ENCODE measurements at regions not wholly inside any gene's neighbourhood (a gene's known extent, or its start where the extent isn't known, plus 50 kb on each side); places are given as distances from the start of the nearest gene placed in this dataset.

DNA sequence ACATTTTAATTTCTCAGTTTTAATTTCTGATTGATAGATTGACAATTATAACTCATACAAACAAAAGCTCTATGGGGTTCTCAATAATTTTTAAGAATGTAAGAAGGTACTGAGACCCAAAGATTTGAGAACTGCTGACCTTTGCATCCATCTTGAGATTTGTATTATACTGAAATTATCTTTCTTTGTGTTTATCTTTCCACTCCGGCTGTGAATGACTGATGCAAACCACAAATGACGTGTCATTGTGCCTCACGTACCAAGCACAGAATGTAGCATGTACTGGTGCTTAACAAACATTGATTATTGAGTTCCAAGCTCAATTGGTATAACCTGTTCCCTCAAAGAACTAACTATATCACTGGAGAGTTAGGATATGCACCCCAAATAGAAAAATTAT, 152.1 kb upstream of the SMLR1 start:
- TF ChIP-seq FOXP2 (optimal IDR thresholded peaks at IDR 0.05; ENCODE audit: control extremely low read depth, extremely low read length, insufficient read depth) (no peak), POLR2AphosphoS5 (IDR thresholded peaks at IDR 0.05; ENCODE audit: borderline replicate concordance, low read depth, low read length) (no peak), EZH2 (IDR thresholded peaks at IDR 0.05) (no peak)
- Histone ChIP-seq H3K9ac (ENCODE audit: insufficient read length) (no peak overlapping the region), H3K9me3 (ENCODE audit: low read depth, low read length) (no peaks in the 10 kb centered on the region), H3K36me3 (ENCODE audit: insufficient read depth, low read length) (no peaks in the 10 kb centered on the region), H3K27ac (no peak overlapping the region), H3K4me3 (no peak overlapping the region)
- DNase-seq (ENCODE audit: low read depth, low spot score) = no peak

DNA sequence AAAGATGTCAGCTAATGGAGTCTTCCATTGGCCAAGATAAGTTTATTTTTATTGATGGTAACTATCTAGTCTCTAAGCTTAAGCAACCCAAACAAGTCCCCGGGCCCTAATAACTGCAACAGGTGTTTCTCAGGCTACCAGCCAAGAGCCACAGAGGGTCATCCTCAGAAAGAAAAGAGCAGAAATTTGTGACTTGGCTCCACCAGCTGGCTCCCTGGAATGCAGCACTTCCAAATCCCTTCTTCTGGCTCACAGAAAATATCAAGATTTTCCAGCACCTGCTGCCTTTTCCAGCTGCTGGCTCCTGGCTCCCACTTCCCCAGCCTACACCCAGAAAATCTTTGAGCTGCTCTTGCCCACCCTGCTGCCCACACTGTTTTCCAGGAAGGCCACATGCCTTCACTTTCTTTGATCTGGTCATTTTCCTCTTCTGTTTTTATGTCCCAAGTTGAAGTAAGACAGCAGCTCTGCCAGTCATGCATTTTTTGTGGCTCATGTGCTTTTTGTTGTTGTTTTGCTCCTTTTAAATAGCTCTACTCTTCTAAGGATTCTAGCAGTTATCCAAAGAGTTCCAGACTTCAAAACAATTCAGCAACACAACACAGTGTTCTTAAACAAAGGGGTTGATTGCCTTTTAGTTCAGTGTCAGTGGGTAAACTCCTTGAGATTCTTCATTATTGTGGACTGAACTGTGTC, 151.0 kb upstream of the SMLR1 start:
- Histone ChIP-seq H3K4me3 (no peak overlapping the region), H3K36me3 (ENCODE audit: insufficient read depth, low read length) (no peaks in the 10 kb centered on the region), H3K9ac (ENCODE audit: insufficient read length) (no peak overlapping the region), H3K9me3 (ENCODE audit: low read depth, low read length) (no peaks in the 10 kb centered on the region), H3K27ac (no peak overlapping the region)
- no peak for DNase-seq (ENCODE audit: low read depth, low spot score)
- TF ChIP-seq POLR2AphosphoS5 (IDR thresholded peaks at IDR 0.05; ENCODE audit: borderline replicate concordance, low read depth, low read length) (no peak), EZH2 (IDR thresholded peaks at IDR 0.05) (no peak), FOXP2 (optimal IDR thresholded peaks at IDR 0.05; ENCODE audit: control extremely low read depth, extremely low read length, insufficient read depth) (no peak)

DNA sequence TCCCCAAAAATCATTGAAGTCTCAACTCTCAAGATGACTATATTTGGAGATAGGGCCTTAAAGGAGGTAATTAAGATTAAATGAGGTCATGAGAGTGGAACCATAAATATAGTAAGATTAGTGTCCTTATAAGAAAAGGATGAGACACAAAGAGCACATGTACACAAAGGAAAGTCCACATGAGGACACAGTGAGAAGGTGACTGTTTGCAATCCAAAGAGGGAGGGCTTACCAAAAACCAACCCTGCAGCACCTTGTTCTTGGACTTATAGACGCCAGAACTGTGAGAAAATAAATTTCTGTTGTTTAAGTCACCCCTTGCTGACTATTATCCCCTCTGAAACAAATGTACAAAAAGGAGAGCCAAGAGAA, 150.4 kb upstream of the SMLR1 start:
- Histone ChIP-seq H3K9ac (ENCODE audit: insufficient read length) (no peak overlapping the region), H3K9me3 (ENCODE audit: low read depth, low read length) (no peaks in the 10 kb centered on the region), H3K4me3 (no peak overlapping the region), H3K27ac (no peak overlapping the region), H3K36me3 (ENCODE audit: insufficient read depth, low read length) (no peaks in the 10 kb centered on the region)
- no peak for TF ChIP-seq FOXP2 (optimal IDR thresholded peaks at IDR 0.05; ENCODE audit: control extremely low read depth, extremely low read length, insufficient read depth)
- TF ChIP-seq EZH2 (IDR thresholded peaks at IDR 0.05) = no peak
- TF ChIP-seq POLR2AphosphoS5 (IDR thresholded peaks at IDR 0.05; ENCODE audit: borderline replicate concordance, low read depth, low read length) = no peak
- no peak for DNase-seq (ENCODE audit: low read depth, low spot score)

DNA sequence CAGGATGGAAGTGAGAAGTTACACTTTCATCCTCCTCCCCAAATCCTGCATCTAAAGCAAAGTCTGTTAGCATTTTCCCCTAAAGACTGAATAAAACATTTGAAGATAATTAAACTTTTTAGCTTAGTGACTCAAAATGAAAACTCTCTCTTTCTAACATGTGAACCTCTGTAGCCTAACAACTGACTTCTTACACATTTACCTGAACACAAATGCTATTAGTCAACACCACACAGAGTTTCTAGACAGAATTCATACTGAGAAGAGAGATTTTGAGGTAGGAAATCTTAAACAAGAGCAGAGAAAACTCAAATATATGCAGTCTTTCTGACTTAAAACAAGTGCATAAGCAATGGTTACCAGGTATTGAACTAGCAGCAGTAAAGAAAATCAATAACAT, 149.9 kb upstream of the SMLR1 start:
- no peak overlapping the region for H3K9ac ChIP-seq (ENCODE audit: insufficient read length)
- no peak for DNase-seq (ENCODE audit: low read depth, low spot score)
- no peak overlapping the region for H3K27ac ChIP-seq
- TF ChIP-seq POLR2AphosphoS5 (IDR thresholded peaks at IDR 0.05; ENCODE audit: borderline replicate concordance, low read depth, low read length) = no peak
- no peak for TF ChIP-seq FOXP2 (optimal IDR thresholded peaks at IDR 0.05; ENCODE audit: control extremely low read depth, extremely low read length, insufficient read depth)
- no peak for TF ChIP-seq EZH2 (IDR thresholded peaks at IDR 0.05)
- H3K4me3 ChIP-seq = no peak overlapping the region
- no peaks in the 10 kb centered on the region for H3K9me3 ChIP-seq (ENCODE audit: low read depth, low read length)
- no peaks in the 10 kb centered on the region for H3K36me3 ChIP-seq (ENCODE audit: insufficient read depth, low read length)

DNA sequence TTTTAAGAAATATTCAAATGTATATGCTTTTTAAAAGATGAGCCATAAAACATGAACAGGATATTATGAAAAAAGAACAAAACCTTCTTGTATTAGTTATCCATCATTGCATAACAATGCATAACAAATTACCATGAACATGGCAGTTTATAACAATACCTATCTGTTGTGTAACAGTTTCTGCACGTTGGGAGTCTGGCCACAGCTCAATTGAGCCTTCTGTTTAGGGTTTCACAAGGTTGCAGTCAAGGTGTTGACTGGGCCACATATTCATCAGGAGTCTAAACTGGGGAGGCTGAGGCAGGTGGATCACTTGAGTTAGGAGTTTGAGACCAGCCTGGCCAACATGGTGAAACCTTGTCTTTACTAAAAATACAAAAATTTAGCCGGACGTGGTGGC, 149.4 kb upstream of the SMLR1 start:
- Histone ChIP-seq H3K4me3 (no peak overlapping the region), H3K36me3 (ENCODE audit: insufficient read depth, low read length) (no peaks in the 10 kb centered on the region), H3K9ac (ENCODE audit: insufficient read length) (no peak overlapping the region), H3K9me3 (ENCODE audit: low read depth, low read length) (no peaks in the 10 kb centered on the region), H3K27ac (no peak overlapping the region)
- DNase-seq (ENCODE audit: low read depth, low spot score) = no peak
- TF ChIP-seq EZH2 (IDR thresholded peaks at IDR 0.05) (no peak), FOXP2 (optimal IDR thresholded peaks at IDR 0.05; ENCODE audit: control extremely low read depth, extremely low read length, insufficient read depth) (no peak)

DNA sequence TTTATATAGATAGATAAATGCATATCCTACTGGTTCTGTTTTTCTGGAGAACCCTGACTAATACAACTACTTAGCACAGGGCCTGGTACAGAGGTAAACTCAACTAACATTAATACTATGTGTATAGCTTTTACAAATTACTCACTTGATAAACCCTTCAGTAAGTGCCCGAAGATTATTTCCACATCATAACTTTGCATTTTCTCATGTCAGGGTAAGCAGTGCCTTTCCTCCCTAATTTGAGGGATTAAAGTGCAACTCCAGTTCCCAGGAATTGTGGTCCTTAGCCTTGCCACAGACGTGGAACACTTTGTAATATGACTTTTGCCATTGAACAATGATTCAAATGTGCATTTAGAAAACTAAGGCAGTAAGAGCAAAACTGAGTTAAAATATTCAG, 147.5 kb upstream of the SMLR1 start:
- Histone ChIP-seq H3K9me3 (ENCODE audit: low read depth, low read length) (no peaks in the 10 kb centered on the region), H3K4me3 (no peak overlapping the region), H3K9ac (ENCODE audit: insufficient read length) (no peak overlapping the region), H3K36me3 (ENCODE audit: insufficient read depth, low read length) (no peaks in the 10 kb centered on the region), H3K27ac (no peak overlapping the region)
- TF ChIP-seq EZH2 (IDR thresholded peaks at IDR 0.05) = no peak
- TF ChIP-seq FOXP2 (optimal IDR thresholded peaks at IDR 0.05; ENCODE audit: control extremely low read depth, extremely low read length, insufficient read depth) = no peak
- no peak for TF ChIP-seq POLR2AphosphoS5 (IDR thresholded peaks at IDR 0.05; ENCODE audit: borderline replicate concordance, low read depth, low read length)
- no peak for DNase-seq (ENCODE audit: low read depth, low spot score)

DNA sequence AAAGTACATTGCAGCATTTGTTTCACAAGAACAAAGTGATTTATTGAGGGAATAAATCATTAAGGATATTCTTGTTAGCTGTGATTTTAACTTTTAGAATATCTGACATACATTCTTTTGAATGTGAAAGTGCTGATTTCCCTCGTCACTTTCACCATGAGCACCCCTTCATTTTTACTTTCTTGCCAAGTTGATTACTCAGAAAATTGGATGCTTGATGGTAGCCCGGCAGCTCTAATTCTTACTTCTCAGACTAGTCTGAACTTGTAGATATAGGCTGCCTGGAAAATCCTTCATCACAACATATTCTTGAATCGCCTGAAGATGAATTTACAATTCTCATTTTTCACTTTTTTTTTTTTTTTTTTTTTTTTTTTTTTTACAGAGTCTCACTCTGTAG, 147.1 kb upstream of the SMLR1 start:
- DNase-seq (ENCODE audit: low read depth, low spot score) = no peak
- no peak overlapping the region for H3K9ac ChIP-seq (ENCODE audit: insufficient read length)
- H3K4me3 ChIP-seq = no peak overlapping the region
- H3K27ac ChIP-seq = no peak overlapping the region
- no peaks in the 10 kb centered on the region for H3K36me3 ChIP-seq (ENCODE audit: insufficient read depth, low read length)
- H3K9me3 ChIP-seq (ENCODE audit: low read depth, low read length) = no peaks in the 10 kb centered on the region
- TF ChIP-seq EZH2 (IDR thresholded peaks at IDR 0.05) (no peak), POLR2AphosphoS5 (IDR thresholded peaks at IDR 0.05; ENCODE audit: borderline replicate concordance, low read depth, low read length) (no peak), FOXP2 (optimal IDR thresholded peaks at IDR 0.05; ENCODE audit: control extremely low read depth, extremely low read length, insufficient read depth) (no peak)

DNA sequence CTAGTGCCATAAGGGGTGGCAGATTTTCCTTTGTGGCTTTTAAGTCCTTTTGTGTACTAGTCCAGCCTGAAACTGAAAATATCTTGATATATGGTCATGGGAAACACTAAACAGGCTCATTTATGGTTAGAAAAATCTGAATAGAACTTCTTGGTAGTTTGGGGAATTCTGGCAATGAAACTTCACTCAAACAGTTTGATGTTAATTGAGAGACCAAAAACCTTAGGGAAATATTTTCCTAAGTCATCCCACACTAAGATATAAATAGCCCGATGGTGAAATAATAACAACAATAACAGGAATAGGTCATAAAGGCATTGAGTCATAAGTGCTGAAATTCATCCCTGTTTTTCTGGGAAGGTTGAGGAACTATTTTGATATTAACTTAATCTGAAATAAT, 146.2 kb upstream of the SMLR1 start:
- TF ChIP-seq FOXP2 (optimal IDR thresholded peaks at IDR 0.05; ENCODE audit: control extremely low read depth, extremely low read length, insufficient read depth) = no peak
- no peak for TF ChIP-seq POLR2AphosphoS5 (IDR thresholded peaks at IDR 0.05; ENCODE audit: borderline replicate concordance, low read depth, low read length)
- no peak for TF ChIP-seq EZH2 (IDR thresholded peaks at IDR 0.05)
- H3K9me3 ChIP-seq (ENCODE audit: low read depth, low read length) = no peaks in the 10 kb centered on the region
- H3K4me3 ChIP-seq = no peak overlapping the region
- H3K27ac ChIP-seq = no peak overlapping the region
- no peaks in the 10 kb centered on the region for H3K36me3 ChIP-seq (ENCODE audit: insufficient read depth, low read length)
- no peak for DNase-seq (ENCODE audit: low read depth, low spot score)
- no peak overlapping the region for H3K9ac ChIP-seq (ENCODE audit: insufficient read length)

DNA sequence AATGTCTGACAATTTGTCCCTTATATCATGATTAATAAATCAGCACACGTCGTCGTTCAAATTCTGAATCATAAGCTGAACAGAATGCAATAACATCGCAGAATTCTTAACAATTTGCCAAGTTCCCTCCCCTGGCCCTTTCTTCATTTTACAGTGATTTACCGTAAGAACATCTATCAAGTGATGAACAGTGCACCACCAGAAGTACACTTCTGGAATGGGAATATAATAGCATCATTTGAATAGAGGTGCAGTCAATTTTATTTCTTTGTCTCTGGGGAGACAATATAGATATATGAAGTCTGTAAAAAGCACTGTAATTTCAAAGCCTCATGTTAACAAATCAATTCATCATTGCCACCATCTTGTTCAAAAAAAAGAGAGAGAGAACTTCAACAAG, 145.1 kb upstream of the SMLR1 start:
- H3K9me3 ChIP-seq (ENCODE audit: low read depth, low read length) = no peaks in the 10 kb centered on the region
- TF ChIP-seq FOXP2 (optimal IDR thresholded peaks at IDR 0.05; ENCODE audit: control extremely low read depth, extremely low read length, insufficient read depth) (no peak), POLR2AphosphoS5 (IDR thresholded peaks at IDR 0.05; ENCODE audit: borderline replicate concordance, low read depth, low read length) (no peak), EZH2 (IDR thresholded peaks at IDR 0.05) (no peak)
- no peak overlapping the region for H3K4me3 ChIP-seq
- DNase-seq (ENCODE audit: low read depth, low spot score) = no peak
- no peak overlapping the region for H3K9ac ChIP-seq (ENCODE audit: insufficient read length)
- H3K27ac ChIP-seq = no peak overlapping the region
- no peaks in the 10 kb centered on the region for H3K36me3 ChIP-seq (ENCODE audit: insufficient read depth, low read length)
